Right lobe of liver (tissue), 6 donors: ENCODE measurements at regions not wholly inside any gene's neighbourhood (a gene's known extent, or its start where the extent isn't known, plus 50 kb on each side); places are given as distances from the start of the nearest gene placed in this dataset.
A peak's percentile ranks its signal among the peaks of the same experiment; 100 is the strongest.

Source experiments
- ATAC-seq, 4 donors: fragments of 200-7000 bp; cut with Tn5 transposase; one replicate each; pipeline ENCODE4 v1.9.1; 2020; ENCODE audit warnings: mild to moderate bottlenecking in 4 of 4, moderate library complexity in 4 of 4
- DNase-seq, 3 donors: peaks; one replicate each; pipeline ENCODE4 v3.0.0-alpha.2; 2020
- H3K27ac ChIP-seq, 3 donors: fragments of 200-600 bp; one replicate each; pipeline ENCODE4 v1.8.0; 2022
- H3K27me3 ChIP-seq, 2 donors: fragments of 200-600 bp; one replicate each; pipeline ENCODE4 v1.8.0; 2022
- H3K36me3 ChIP-seq, 4 donors: fragments of 200-600 bp; sonication (generic) in 1 of 4; one replicate each; pipeline versions ENCODE4 v1.5.1 to v1.8.0; 2017 to 2022; ENCODE audit warnings: control low read depth in 1 of 4
- H3K4me1 ChIP-seq, 4 donors: fragments of 200-600 bp; sonication (generic) in 1 of 4; one replicate each; pipeline versions ENCODE4 v1.5.1 to v1.8.0; 2017 to 2022; ENCODE audit warnings: control low read depth in 1 of 4
- H3K4me3 ChIP-seq, 3 donors: fragments of 200-600 bp; one replicate each; pipeline ENCODE4 v1.8.0; 2022
- H3K9me3 ChIP-seq, 4 donors: fragments of 200-600 bp; sonication (generic) in 1 of 4; one replicate each; pipeline versions ENCODE4 v1.5.1 to v1.8.0; 2017 to 2022; ENCODE audit warnings: control low read depth in 1 of 4
- POLR2A ChIP-seq: fragments of 450-650 bp; IDR thresholded peaks from one replicate; pipeline ENCODE4 v1.6.1; 2017; ENCODE audit warnings: antibody characterized with exemption, mild to moderate bottlenecking
- WGBS: methylation state at CpG from one replicate; pipeline ENCODE4 v1.1.6; 2018; ENCODE audit warnings: low coverage, low lambda C conversion rate; ENCODE audit not compliant: insufficient coverage; ENCODE audit errors: missing lambda C conversion rate; 5-methylcytosine and 5-hydroxymethylcytosine counted together
- intact Hi-C, 2 donors: fragments of 100-400 bp; cut with DNase I; formaldehyde crosslinking; loops; one replicate each; pipeline versions ENCODE4 v1.11.2 to v1.14.1; 2022
- TF ChIP-seq, protein P1 (sequence below), 4 donors: fragments of 200-600 bp in 3 of 4; fragments of 450-650 bp in 1 of 4; IDR thresholded peaks; one replicate each; pipeline versions ENCODE4 v1.5.1 to v1.8.0; 2016 to 2022; ENCODE audit warnings: antibody characterized with exemption in 4 of 4, mild to moderate bottlenecking in 2 of 4
- donor health status: DM: no; HTN: yes; CAD: no.
- donor health status: DM: no; HTN: no; CAD: no.
- donor health status: DM: no; HTN: no; CAD: no.
- donor health status: DM: no; HTN: yes; CAD: no.
- donor health status: DM: no; HTN: yes; CAD: no.

DNA sequence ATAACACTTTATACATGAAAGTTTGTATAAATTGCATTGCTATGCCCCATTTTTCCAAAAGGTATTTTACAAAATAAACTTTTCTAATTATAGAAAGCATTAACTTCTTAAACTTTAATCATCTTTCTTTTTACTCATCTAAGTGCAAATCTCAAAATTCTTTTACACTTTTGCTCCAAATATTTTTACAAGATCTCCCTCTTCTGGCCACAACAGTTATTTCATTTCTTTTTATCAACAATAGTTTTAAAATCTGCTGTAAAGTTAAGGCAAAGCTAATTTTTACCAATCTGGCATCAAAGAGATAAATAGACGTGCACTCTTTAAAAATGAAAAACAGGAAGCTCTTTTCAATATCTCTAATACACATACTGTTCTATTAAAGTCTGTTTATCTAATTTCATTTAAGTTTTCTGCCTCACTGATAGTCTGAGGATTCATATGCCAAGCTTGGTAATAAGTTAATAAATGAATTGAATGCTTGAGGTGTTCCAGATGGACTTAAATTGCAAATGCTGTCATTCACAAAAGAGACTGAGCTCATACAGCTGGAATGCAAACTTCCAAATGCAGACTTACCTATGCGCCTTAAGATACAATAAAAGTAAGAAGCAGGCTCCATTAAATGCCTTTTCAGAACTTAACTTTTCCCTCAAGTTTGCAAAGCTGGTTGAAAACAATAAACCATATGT, 583.0 kb upstream of the ATXN8OS start:
- Histone ChIP-seq H3K36me3 (no peaks in the 10 kb centered on the region), H3K4me3 (no peak overlapping the region), H3K27me3 (no peaks in the 10 kb centered on the region), H3K27ac (no peak overlapping the region), H3K4me1 (no peaks in the 10 kb centered on the region), H3K9me3 (no peaks in the 10 kb centered on the region)
- intact Hi-C loops: no loop called here
- ATAC-seq (no peak), DNase-seq (no peak)
- WGBS: 39% methylated on average over 2 of the region's 2 CpGs
- no peak for TF ChIP-seq POLR2A
- TF ChIP-seq, protein P1, sequence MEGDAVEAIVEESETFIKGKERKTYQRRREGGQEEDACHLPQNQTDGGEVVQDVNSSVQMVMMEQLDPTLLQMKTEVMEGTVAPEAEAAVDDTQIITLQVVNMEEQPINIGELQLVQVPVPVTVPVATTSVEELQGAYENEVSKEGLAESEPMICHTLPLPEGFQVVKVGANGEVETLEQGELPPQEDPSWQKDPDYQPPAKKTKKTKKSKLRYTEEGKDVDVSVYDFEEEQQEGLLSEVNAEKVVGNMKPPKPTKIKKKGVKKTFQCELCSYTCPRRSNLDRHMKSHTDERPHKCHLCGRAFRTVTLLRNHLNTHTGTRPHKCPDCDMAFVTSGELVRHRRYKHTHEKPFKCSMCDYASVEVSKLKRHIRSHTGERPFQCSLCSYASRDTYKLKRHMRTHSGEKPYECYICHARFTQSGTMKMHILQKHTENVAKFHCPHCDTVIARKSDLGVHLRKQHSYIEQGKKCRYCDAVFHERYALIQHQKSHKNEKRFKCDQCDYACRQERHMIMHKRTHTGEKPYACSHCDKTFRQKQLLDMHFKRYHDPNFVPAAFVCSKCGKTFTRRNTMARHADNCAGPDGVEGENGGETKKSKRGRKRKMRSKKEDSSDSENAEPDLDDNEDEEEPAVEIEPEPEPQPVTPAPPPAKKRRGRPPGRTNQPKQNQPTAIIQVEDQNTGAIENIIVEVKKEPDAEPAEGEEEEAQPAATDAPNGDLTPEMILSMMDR (IDR thresholded peaks at IDR 0.05): peak in 3 of 4 donors; percentile 26 to 39 (median 34)

DNA sequence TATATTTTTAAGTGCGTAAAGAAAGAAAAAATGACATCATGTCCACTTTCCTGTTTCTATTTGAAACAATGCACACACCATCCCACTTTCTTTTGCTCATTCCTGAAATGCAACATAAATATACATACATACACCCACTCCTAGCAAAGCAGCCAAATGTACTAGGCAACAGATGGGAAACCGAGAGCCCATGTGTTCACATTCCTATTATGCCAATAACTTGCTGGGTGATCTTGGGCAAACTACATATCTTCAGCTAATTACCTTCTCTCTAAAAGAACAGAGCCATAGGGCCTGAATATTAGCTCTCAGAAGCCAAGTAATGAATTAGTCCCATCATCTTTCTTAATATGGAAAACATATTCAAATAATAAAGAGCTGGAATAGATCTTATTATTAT, 610.6 kb upstream of the ATXN8OS start:
- 90% methylated on average over 2 of the region's 2 CpGs for WGBS
- intact Hi-C loops: no loop called here
- no peak for ATAC-seq

DNA sequence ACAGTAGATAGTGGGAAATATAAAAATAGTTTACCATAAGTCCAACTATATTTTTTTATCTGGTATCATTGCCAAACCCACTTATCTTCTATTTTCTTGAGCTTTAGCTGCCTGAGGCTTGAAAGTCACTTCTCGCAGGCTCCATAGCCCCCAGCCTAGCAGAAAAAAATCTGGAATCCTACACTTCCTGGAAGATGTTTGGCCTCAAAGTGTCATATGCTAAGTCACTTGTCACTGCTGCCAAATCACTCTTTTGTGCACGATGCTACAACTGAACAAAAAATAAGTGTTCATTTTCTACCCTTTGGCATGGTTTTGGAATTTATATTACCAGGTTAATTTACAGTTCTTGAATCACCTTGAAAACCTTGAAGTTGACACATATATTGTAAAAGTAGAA, 612.5 kb upstream of the ATXN8OS start:
- Histone ChIP-seq H3K4me1 (no peaks in the 10 kb centered on the region), H3K27ac (no peak overlapping the region), H3K27me3 (no peaks in the 10 kb centered on the region), H3K4me3 (no peak overlapping the region), H3K9me3 (no peaks in the 10 kb centered on the region), H3K36me3 (no peaks in the 10 kb centered on the region)
- no peak for DNase-seq
- no peak for TF ChIP-seq POLR2A
- TF ChIP-seq, protein P1 (IDR thresholded peaks at IDR 0.05): no peak
- WGBS: 62% methylated on average over 2 of the region's 2 CpGs
- intact Hi-C loops: no loop called here
- no peak for ATAC-seq

More for the DNA sequence above, 610.6 kb upstream of the ATXN8OS start:
- Histone ChIP-seq H3K9me3 (no peaks in the 10 kb centered on the region), H3K27me3 (no peaks in the 10 kb centered on the region), H3K4me1 (no peaks in the 10 kb centered on the region), H3K4me3 (no peak overlapping the region), H3K27ac (no peak overlapping the region), H3K36me3 (no peaks in the 10 kb centered on the region)
- TF ChIP-seq, protein P1 (IDR thresholded peaks at IDR 0.05): no peak
- TF ChIP-seq POLR2A: no peak
- no peak for DNase-seq

DNA sequence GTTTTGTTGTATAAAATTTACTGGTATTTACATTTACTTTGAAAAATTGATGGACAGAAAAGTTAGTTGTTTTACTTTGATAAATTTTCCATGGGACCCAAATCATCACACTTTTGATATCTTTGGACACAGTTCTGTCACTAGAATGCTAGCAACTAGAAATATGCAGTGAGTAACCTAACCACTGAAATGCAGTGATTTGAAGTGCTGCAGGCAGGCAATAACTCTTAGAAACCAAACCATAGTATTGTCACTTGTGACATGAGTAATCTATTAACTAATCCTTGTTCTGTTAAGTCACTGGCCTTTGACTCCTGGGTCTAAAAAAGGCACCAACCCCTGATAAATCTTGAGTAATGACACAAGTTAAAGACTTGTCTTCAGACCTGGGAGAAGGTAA, 620.0 kb upstream of the ATXN8OS start:
- no peaks in the 10 kb centered on the region for H3K27me3 ChIP-seq
- DNase-seq (no peak), ATAC-seq (no peak)
- no peak overlapping the region for H3K4me3 ChIP-seq
- H3K36me3 ChIP-seq: no peaks in the 10 kb centered on the region
- H3K9me3 ChIP-seq: no peaks in the 10 kb centered on the region
- no peaks in the 10 kb centered on the region for H3K4me1 ChIP-seq
- no peak for TF ChIP-seq POLR2A
- TF ChIP-seq, protein P1 (IDR thresholded peaks at IDR 0.05): no peak
- intact Hi-C loops: no loop called here
- no peak overlapping the region for H3K27ac ChIP-seq
